Chondrocyte (in vitro differentiated cells): ENCODE measurements at regions not wholly inside any gene's neighbourhood (a gene's known extent, or its start where the extent isn't known, plus 50 kb on each side); places are given as distances from the start of the nearest gene placed in this dataset.

Source experiments
- DNase-seq: peaks from one replicate; pipeline ENCODE4 v3.0.0; 2021; ENCODE audit warnings: mixed read lengths, low spot score
- H3K27ac Mint-ChIP-seq: one replicate; pipeline ENCODE4 v1.8.0; 2021; ENCODE audit warnings: mild to moderate bottlenecking, moderate library complexity, mixed read lengths; ENCODE audit not compliant: unreplicated experiment
- H3K27me3 Mint-ChIP-seq: 2 replicates; pipeline ENCODE4 v1.8.0; 2021; ENCODE audit warnings: low read depth, mixed read lengths
- H3K36me3 Mint-ChIP-seq: 2 replicates; pipeline ENCODE4 v1.8.0; 2021; ENCODE audit warnings: low read depth, mixed read lengths
- H3K4me1 Mint-ChIP-seq: 2 replicates; pipeline ENCODE4 v1.8.0; 2021; ENCODE audit warnings: low read depth, mild to moderate bottlenecking, mixed read lengths
- H3K4me3 Mint-ChIP-seq: one replicate; pipeline ENCODE4 v1.8.0; 2021; ENCODE audit warnings: mild to moderate bottlenecking, moderate library complexity, mixed read lengths; ENCODE audit not compliant: unreplicated experiment
- H3K9me3 Mint-ChIP-seq: 2 replicates; pipeline ENCODE4 v1.8.0; 2021; ENCODE audit warnings: low read depth, mixed read lengths
- TF ChIP-seq, protein P1 (sequence below): fragments of 200-600 bp; sonication (generic); IDR thresholded peaks from 2 replicates; pipeline ENCODE4 v1.5.0; 2021; ENCODE audit warnings: antibody characterized with exemption, mild to moderate bottlenecking, moderate library complexity

DNA sequence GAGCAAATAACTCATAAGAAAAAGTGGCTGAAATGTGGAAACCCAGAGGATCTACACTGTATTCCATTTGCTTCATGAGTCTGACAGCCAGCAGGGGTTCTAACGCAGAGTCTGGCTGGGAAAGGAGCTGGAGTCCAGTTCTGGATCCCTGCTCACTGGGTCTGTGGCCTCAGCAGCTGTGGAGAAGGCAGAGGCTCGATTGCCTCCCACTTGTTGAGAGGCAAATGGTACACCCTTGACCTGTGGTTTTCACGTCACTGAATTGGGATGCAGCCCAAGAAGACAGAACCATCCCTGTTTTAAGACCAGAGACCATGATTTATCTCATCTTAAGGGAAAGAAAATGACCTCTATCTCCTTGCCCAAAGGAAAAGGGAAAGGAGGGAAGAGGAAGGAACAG is 147.0 kb upstream of the NOCT start:
- H3K4me1 Mint-ChIP-seq = peaks cover 19% of the 10 kb centered on the region
- no peak overlapping the region for H3K4me3 Mint-ChIP-seq
- TF ChIP-seq, protein P1, sequence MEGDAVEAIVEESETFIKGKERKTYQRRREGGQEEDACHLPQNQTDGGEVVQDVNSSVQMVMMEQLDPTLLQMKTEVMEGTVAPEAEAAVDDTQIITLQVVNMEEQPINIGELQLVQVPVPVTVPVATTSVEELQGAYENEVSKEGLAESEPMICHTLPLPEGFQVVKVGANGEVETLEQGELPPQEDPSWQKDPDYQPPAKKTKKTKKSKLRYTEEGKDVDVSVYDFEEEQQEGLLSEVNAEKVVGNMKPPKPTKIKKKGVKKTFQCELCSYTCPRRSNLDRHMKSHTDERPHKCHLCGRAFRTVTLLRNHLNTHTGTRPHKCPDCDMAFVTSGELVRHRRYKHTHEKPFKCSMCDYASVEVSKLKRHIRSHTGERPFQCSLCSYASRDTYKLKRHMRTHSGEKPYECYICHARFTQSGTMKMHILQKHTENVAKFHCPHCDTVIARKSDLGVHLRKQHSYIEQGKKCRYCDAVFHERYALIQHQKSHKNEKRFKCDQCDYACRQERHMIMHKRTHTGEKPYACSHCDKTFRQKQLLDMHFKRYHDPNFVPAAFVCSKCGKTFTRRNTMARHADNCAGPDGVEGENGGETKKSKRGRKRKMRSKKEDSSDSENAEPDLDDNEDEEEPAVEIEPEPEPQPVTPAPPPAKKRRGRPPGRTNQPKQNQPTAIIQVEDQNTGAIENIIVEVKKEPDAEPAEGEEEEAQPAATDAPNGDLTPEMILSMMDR = no peak
- H3K27me3 Mint-ChIP-seq = no peaks in the 10 kb centered on the region
- H3K27ac Mint-ChIP-seq = no peak overlapping the region
- H3K9me3 Mint-ChIP-seq = no peaks in the 10 kb centered on the region
- H3K36me3 Mint-ChIP-seq = no peaks in the 10 kb centered on the region
- DNase-seq = no peak

DNA sequence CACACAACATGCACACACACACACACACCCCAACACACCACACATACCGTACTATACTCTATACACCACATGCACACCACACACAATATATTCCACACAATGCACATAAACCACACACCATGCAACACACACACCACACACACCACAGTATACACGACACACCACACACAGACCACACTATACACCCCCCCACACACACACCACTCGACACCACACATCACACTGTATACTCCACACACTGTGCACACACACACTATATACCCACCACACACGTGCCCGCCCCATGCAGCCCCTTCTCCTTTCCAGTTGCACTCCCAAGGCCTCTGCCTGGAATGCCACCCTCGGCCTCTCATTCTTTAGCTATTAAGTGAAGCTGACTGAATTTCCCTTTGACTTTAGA is 148.2 kb upstream of the NOCT start:
- Mint-ChIP-seq H3K9me3 (no peaks in the 10 kb centered on the region), H3K4me3 (no peak overlapping the region), H3K36me3 (no peaks in the 10 kb centered on the region)

DNA sequence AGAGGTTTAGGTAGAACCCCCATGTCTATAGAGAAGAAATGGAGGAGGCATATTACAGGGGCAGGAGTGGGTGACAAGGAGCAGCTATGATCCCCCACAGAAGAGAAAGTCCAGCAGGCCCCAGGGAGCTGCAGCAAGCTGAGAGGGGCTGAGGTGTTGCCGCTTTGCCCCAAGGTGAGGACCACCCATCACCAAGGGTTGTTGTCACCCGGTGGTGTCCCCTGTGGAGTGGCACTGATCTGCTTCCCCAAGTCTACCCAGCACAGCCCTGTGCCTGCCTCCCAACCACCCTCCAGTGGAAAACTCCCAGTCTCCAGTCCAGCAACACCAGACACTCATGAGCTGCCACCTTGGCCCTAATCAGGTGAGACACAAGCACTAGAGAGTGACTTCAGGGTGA is 149.3 kb upstream of the NOCT start:
- Mint-ChIP-seq H3K4me3 (no peak overlapping the region), H3K36me3 (no peaks in the 10 kb centered on the region), H3K27ac (no peak overlapping the region), H3K4me1 (peaks cover 34% of the 10 kb centered on the region), H3K27me3 (no peaks in the 10 kb centered on the region), H3K9me3 (no peaks in the 10 kb centered on the region)
- DNase-seq = no peak
- TF ChIP-seq, protein P1 = no peak

More for the DNA sequence above, 148.2 kb upstream of the NOCT start:
- no peaks in the 10 kb centered on the region for H3K27me3 Mint-ChIP-seq
- peaks cover 24% of the 10 kb centered on the region for H3K4me1 Mint-ChIP-seq
- DNase-seq = no peak
- TF ChIP-seq, protein P1 = no peak
- no peak overlapping the region for H3K27ac Mint-ChIP-seq

DNA sequence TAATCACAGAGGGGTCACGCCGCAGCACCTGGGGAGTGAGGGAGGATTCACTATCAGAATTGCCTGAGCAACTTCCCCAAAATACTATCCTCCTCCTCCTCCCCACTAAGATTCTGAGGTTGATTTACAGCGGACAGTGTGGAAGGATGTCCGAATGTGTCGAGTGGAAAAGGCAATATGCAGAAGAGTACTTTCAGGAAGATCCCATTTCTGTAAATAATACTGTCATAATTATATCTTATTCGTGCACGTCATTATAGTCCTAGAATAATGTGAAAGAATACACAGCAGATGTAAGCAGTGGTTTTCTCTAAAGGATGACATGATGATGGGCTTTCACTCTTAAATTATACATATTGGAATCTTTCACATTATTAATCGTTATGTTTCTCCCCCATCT is 149.8 kb upstream of the NOCT start:
- TF ChIP-seq, protein P1 = no peak
- Mint-ChIP-seq H3K27ac (no peak overlapping the region), H3K4me3 (no peak overlapping the region), H3K9me3 (no peaks in the 10 kb centered on the region), H3K36me3 (no peaks in the 10 kb centered on the region), H3K4me1 (peaks cover 34% of the 10 kb centered on the region), H3K27me3 (no peaks in the 10 kb centered on the region)
- no peak for DNase-seq

DNA sequence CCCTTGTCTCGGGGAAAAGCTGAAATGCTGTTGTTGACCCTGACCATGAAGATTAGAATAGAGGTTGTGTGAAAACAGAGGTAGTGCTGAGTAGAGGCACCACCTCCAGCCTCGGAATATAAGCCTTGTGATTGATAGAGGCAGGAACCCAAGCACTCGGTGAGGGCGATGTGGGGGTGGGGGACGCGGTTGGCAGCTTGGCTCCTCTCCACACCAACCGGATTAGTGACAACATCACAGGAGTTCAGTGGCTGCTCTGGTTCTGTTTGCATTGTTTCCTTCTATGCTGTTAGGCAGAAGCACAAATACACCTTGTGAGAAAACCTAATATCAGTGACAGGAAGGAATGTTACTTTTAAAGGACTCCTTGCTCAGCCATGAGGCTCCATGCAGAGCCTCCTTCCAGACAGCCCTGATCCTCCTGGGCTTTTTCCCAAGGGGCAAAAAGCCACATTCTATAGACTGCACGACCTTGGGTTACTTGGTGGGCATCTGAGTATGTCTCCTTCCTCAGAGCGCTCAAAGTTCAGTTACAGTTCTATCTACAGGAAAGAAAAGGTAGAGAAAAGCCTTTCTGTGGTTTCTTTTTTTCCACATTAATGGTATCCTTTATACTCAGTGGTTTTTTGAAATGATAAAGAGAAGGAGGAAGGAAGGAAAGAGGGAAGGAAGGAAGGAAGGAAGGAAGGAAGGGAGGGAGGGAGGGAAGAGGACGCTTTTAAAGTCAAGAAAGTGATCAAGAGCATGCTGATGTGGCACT is 150.4 kb upstream of the NOCT start:
- H3K4me1 Mint-ChIP-seq = peaks cover 34% of the 10 kb centered on the region
- H3K27ac Mint-ChIP-seq = no peak overlapping the region
- no peaks in the 10 kb centered on the region for H3K9me3 Mint-ChIP-seq
- TF ChIP-seq, protein P1 = no peak
- H3K27me3 Mint-ChIP-seq = no peaks in the 10 kb centered on the region
- DNase-seq = no peak
- no peak overlapping the region for H3K4me3 Mint-ChIP-seq
- no peaks in the 10 kb centered on the region for H3K36me3 Mint-ChIP-seq
